ENCODE measurements at regions not wholly inside any gene's neighbourhood (a gene's known extent, or its start where the extent isn't known, plus 50 kb on each side); places are given as distances from the start of the nearest gene placed in this dataset.

GRCh38 chr4:14465057-14465456 lies 537.2 kb upstream of the CPEB2 start:
- DNase-seq, result no peak
- Mint-ChIP-seq H3K9me3 (no peaks in the 10 kb centered on the region; a peak in 1 of 5 replicates), H3K36me3 (ENCODE audit: insufficient read depth in 1 of 3, low read depth in 3 of 3) (no peaks in the 10 kb centered on the region), H3K27ac (no peak overlapping the region), H3K4me1 (no peaks in the 10 kb centered on the region), H3K4me3 (no peak overlapping the region), H3K27me3 (ENCODE audit: low read depth) (no peaks in the 10 kb centered on the region)
- no peaks in the 10 kb centered on the region for H3K79me2 ChIP-seq (ENCODE audit: insufficient read depth, low read length)
- H3T11ph ChIP-seq (ENCODE audit: low read length), result no peak overlapping the region
- no peak overlapping the region for H2BK120ac ChIP-seq (ENCODE audit: low read depth, low read length, poor library complexity, severe bottlenecking)
- WGBS (ENCODE audit: extremely low coverage, insufficient read length, low lambda C conversion rate), result no CpG with 5 or more reads among the region's 1 CpG
- no peak overlapping the region for H3K18ac ChIP-seq (ENCODE audit: insufficient read length, low read depth, low read length)
- no peaks in the 10 kb centered on the region for H3K23me2 ChIP-seq (ENCODE audit: insufficient read length, low read depth, low read length, poor library complexity, severe bottlenecking)
- H4K91ac ChIP-seq (ENCODE audit: insufficient read length, low read depth, low read length), result no peak overlapping the region
- H4K20me1 ChIP-seq (ENCODE audit: control insufficient read depth, insufficient read depth, insufficient read length), result no peaks in the 10 kb centered on the region
- no peak overlapping the region for H3K4me2 ChIP-seq (ENCODE audit: insufficient read depth, insufficient read length, low read length)
- no peaks in the 10 kb centered on the region for H3K27me3 ChIP-seq (ENCODE audit: insufficient read depth, low read length)
- H2BK20ac ChIP-seq (ENCODE audit: low read depth, low read length, poor library complexity, severe bottlenecking), result no peak overlapping the region
- H2BK5ac ChIP-seq (ENCODE audit: insufficient read length, low read length), result no peak overlapping the region
- no peak overlapping the region for H2BK12ac ChIP-seq (ENCODE audit: insufficient read length, low read depth, low read length)
- H3K9me3 ChIP-seq (ENCODE audit: control insufficient read depth, low read depth, low read length), result no peaks in the 10 kb centered on the region
- no peaks in the 10 kb centered on the region for H3K79me1 ChIP-seq (ENCODE audit: insufficient read depth, low read depth, low read length, poor library complexity, severe bottlenecking)
- TF ChIP-seq CTCF (conservative IDR thresholded peaks at IDR 0.05), result no peak
- no peak overlapping the region for H3K27ac ChIP-seq (ENCODE audit: insufficient read length, low read depth, low read length)
- H3K4ac ChIP-seq (ENCODE audit: low read depth, low read length), result no peak overlapping the region
- no peak overlapping the region for H2AK5ac ChIP-seq (ENCODE audit: insufficient read length, low read length)
- no peaks in the 10 kb centered on the region for H3K4me1 ChIP-seq (ENCODE audit: insufficient read depth, low read length)
- H3K9ac ChIP-seq (ENCODE audit: extremely low read depth, insufficient read length, low read length), result no peak overlapping the region
- no peak overlapping the region for H3K14ac ChIP-seq (ENCODE audit: insufficient read depth, low read length)
- H3K23ac ChIP-seq (ENCODE audit: insufficient read length, low read depth, low read length), result no peak overlapping the region
- no peak overlapping the region for H3K56ac ChIP-seq (ENCODE audit: insufficient read length, low read depth, low read length)
- H2BK15ac ChIP-seq (ENCODE audit: low read depth, low read length), result no peak overlapping the region
- no peak overlapping the region for H4K8ac ChIP-seq (replicated peaks; ENCODE audit: insufficient read length, low read depth, low read length)
- no peak overlapping the region for H2AFZ ChIP-seq (ENCODE audit: low read length)
- no peak overlapping the region for H4K5ac ChIP-seq (ENCODE audit: insufficient read length, low read depth, low read length)

Data from H9 (cell line).